Nephron (organoid): ENCODE measurements at regions not wholly inside any gene's neighbourhood (a gene's known extent, or its start where the extent isn't known, plus 50 kb on each side); places are given as distances from the start of the nearest gene placed in this dataset.

Experiments
- H3K27ac Mint-ChIP-seq, 3 experiments: 2 replicates each; pipeline ENCODE4 v1.8.0; 2020; ENCODE audit warnings: mixed read lengths in 3 of 3, mild to moderate bottlenecking in 2 of 3, moderate library complexity in 1 of 3
- H3K27me3 Mint-ChIP-seq: 2 replicates; pipeline ENCODE4 v1.8.0; 2021; ENCODE audit warnings: low read depth, mild to moderate bottlenecking, moderate library complexity, mixed read lengths
- H3K36me3 Mint-ChIP-seq: 2 replicates; pipeline ENCODE4 v1.8.0; 2020; ENCODE audit warnings: low read depth, mixed read lengths
- H3K4me1 Mint-ChIP-seq: 2 replicates; pipeline ENCODE4 v1.8.0; 2020; ENCODE audit warnings: mixed read lengths
- H3K4me3 Mint-ChIP-seq, 3 experiments: 2 replicates each; pipeline ENCODE4 v1.8.0; 2020; ENCODE audit warnings: mild to moderate bottlenecking in 3 of 3, mixed read lengths in 3 of 3, moderate library complexity in 2 of 3
- H3K9me3 Mint-ChIP-seq: 2 replicates; pipeline ENCODE4 v1.8.0; 2020; ENCODE audit warnings: mixed read lengths
- CTCF ChIP-seq, 3 experiments: fragments of 200-600 bp; sonication (generic); IDR thresholded peaks; one replicate each; pipeline ENCODE4 v1.5.0; 2021; ENCODE audit warnings: antibody characterized with exemption in 3 of 3; ENCODE audit not compliant: unreplicated experiment in 3 of 3

- Mint-ChIP-seq H3K27me3 (peaks cover 12% of the 10 kb centered on the region), H3K36me3 (no peaks in the 10 kb centered on the region), H3K27ac (no peak overlapping the region), H3K9me3 (peaks cover 3% of the 10 kb centered on the region), H3K4me3 (no peak overlapping the region), H3K4me1 (no peaks in the 10 kb centered on the region)
- no peak for TF ChIP-seq CTCF (IDR thresholded peaks at IDR 0.05; ENCODE audit: unreplicated experiment in 3 of 3)
These were observed 156.7 kb downstream of the LPIN1 start for GRCh38 chr2:11903085-11903606.

GRCh38 chr2:11904029-11904428, 157.6 kb downstream of the LPIN1 start:
- no peak for TF ChIP-seq CTCF (IDR thresholded peaks at IDR 0.05; ENCODE audit: unreplicated experiment in 3 of 3)
- Mint-ChIP-seq H3K27ac (no peak overlapping the region), H3K27me3 (peaks cover 8% of the 10 kb centered on the region), H3K9me3 (peaks cover 3% of the 10 kb centered on the region), H3K36me3 (no peaks in the 10 kb centered on the region), H3K4me1 (no peaks in the 10 kb centered on the region), H3K4me3 (no peak overlapping the region)

- H3K27ac Mint-ChIP-seq, result no peak overlapping the region
- H3K9me3 Mint-ChIP-seq, result peaks cover 7% of the 10 kb centered on the region
- no peaks in the 10 kb centered on the region for H3K36me3 Mint-ChIP-seq
- H3K27me3 Mint-ChIP-seq, result peaks cover 8% of the 10 kb centered on the region
- no peak overlapping the region for H3K4me3 Mint-ChIP-seq
- TF ChIP-seq CTCF (IDR thresholded peaks at IDR 0.05; ENCODE audit: unreplicated experiment in 3 of 3), result no peak
- H3K4me1 Mint-ChIP-seq, result no peaks in the 10 kb centered on the region
These were observed 158.5 kb downstream of the LPIN1 start for GRCh38 chr2:11904941-11905340.

- H3K4me1 Mint-ChIP-seq, result no peaks in the 10 kb centered on the region
- no peak for TF ChIP-seq CTCF (IDR thresholded peaks at IDR 0.05; ENCODE audit: unreplicated experiment in 3 of 3)
- no peak overlapping the region for H3K27ac Mint-ChIP-seq
- H3K27me3 Mint-ChIP-seq, result peaks cover 3% of the 10 kb centered on the region
- no peak overlapping the region for H3K4me3 Mint-ChIP-seq
- H3K9me3 Mint-ChIP-seq, result peaks cover 12% of the 10 kb centered on the region
- H3K36me3 Mint-ChIP-seq, result no peaks in the 10 kb centered on the region
These were observed 160.8 kb downstream of the LPIN1 start for GRCh38 chr2:11907190-11907589.

GRCh38 chr2:11910971-11911370, 164.5 kb downstream of the LPIN1 start:
- Mint-ChIP-seq H3K9me3 (peaks cover 20% of the 10 kb centered on the region), H3K27ac (no peak overlapping the region), H3K4me3 (no peak overlapping the region), H3K36me3 (no peaks in the 10 kb centered on the region), H3K4me1 (no peaks in the 10 kb centered on the region), H3K27me3 (no peaks in the 10 kb centered on the region)
- no peak for TF ChIP-seq CTCF (IDR thresholded peaks at IDR 0.05; ENCODE audit: unreplicated experiment in 3 of 3)

GRCh38 chr2:11912980-11913379, 166.5 kb downstream of the LPIN1 start:
- H3K27me3 Mint-ChIP-seq, result peaks cover 4% of the 10 kb centered on the region
- no peak overlapping the region for H3K4me3 Mint-ChIP-seq
- peaks cover 20% of the 10 kb centered on the region for H3K9me3 Mint-ChIP-seq
- no peak for TF ChIP-seq CTCF (IDR thresholded peaks at IDR 0.05; ENCODE audit: unreplicated experiment in 3 of 3)
- no peaks in the 10 kb centered on the region for H3K4me1 Mint-ChIP-seq
- H3K27ac Mint-ChIP-seq, result no peak overlapping the region
- H3K36me3 Mint-ChIP-seq, result no peaks in the 10 kb centered on the region
